ENCODE measurements at regions not wholly inside any gene's neighbourhood (a gene's known extent, or its start where the extent isn't known, plus 50 kb on each side); places are given as distances from the start of the nearest gene placed in this dataset.
"Not testable (repeated sequence)": the region's sequence is repeated elsewhere in the genome, so short reads cannot be mapped to it uniquely, and the experiment has no call there.

DNA sequence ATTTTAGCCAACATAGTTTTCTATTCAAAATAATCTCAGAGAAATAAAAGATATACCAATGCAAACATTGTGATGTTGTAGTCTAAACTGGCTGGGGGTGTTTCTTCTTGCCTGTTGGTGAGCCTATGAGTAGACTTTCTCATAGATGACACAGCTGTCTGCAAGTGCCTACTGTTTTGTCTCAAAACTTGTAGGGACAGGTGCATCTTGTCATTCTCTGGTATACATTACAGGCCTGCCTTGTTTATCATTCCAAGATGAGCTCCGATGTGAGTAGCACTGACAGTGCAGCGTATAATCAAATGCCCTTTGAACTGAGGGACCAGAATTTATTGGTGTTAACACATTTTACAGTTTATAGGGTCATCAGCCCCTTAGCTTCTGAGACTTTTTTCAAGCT lies 353.8 kb downstream of the PRDM5 start:
- no peaks in the 10 kb centered on the region for H3K36me3 ChIP-seq (ENCODE audit: control insufficient read depth in 2 of 2, insufficient read depth in 2 of 2, low read length in 2 of 2)
- no peak overlapping the region for H3K9ac ChIP-seq (ENCODE audit: low read depth in 1 of 2, low read length in 2 of 2)
- no peaks in the 10 kb centered on the region for H3K9me3 ChIP-seq (ENCODE audit: control insufficient read depth in 2 of 2, low read length in 2 of 2)

DNA sequence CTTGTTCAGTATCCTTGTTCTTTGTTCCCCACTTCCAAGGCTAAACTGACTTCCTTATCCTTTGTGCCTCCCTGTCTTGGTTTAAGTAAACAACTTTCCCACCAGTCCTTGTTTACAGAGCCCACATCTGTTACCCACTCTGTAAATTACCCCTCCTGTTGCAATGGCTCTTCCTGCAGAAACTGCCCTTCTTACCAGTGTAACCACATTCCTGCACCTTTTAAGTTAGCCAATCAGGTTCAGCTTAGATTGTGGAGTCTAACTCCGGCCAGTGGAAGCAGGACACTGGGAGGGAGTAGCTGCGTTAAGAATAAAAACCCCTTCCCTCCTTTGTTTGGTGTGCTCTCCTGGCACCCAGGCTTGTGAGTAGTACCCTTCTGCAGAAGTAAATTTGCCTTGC lies 360.9 kb downstream of the PRDM5 start:
- Histone ChIP-seq H3K27ac (ENCODE audit: low read depth in 2 of 2, low read length in 2 of 2) (no peak overlapping the region), H3K27me3 (ENCODE audit: control insufficient read depth in 2 of 2, insufficient read depth in 2 of 2, low read length in 2 of 2) (no peaks in the 10 kb centered on the region), H3K9me3 (ENCODE audit: control insufficient read depth in 2 of 2, low read length in 2 of 2) (peaks cover 0 to 3% of the 10 kb centered on the region in 2 donors), H3K9ac (ENCODE audit: low read depth in 1 of 2, low read length in 2 of 2) (no peak overlapping the region), H3K4me1 (ENCODE audit: control insufficient read depth in 2 of 2, insufficient read depth in 2 of 2, low read length in 2 of 2) (no peaks in the 10 kb centered on the region), H3K4me3 (ENCODE audit: low read length in 2 of 2) (no peak overlapping the region), H3K36me3 (ENCODE audit: control insufficient read depth in 2 of 2, insufficient read depth in 2 of 2, low read length in 2 of 2) (no peaks in the 10 kb centered on the region)

More for the DNA sequence above, 353.8 kb downstream of the PRDM5 start:
- no peaks in the 10 kb centered on the region for H3K4me1 ChIP-seq (ENCODE audit: control insufficient read depth in 2 of 2, insufficient read depth in 2 of 2, low read length in 2 of 2)
- no peak overlapping the region for H3K27ac ChIP-seq (ENCODE audit: low read depth in 2 of 2, low read length in 2 of 2)
- H3K27me3 ChIP-seq (ENCODE audit: control insufficient read depth in 2 of 2, insufficient read depth in 2 of 2, low read length in 2 of 2): no peaks in the 10 kb centered on the region
- no peak overlapping the region for H3K4me3 ChIP-seq (ENCODE audit: low read length in 2 of 2)

GRCh38 chr4:120557372-120557771 lies 365.2 kb downstream of the PRDM5 start:
- H3K27me3 ChIP-seq (ENCODE audit: control insufficient read depth in 2 of 2, insufficient read depth in 2 of 2, low read length in 2 of 2): no peaks in the 10 kb centered on the region
- H3K27ac ChIP-seq (ENCODE audit: low read depth in 2 of 2, low read length in 2 of 2): no peak overlapping the region
- no peak overlapping the region for H3K9ac ChIP-seq (ENCODE audit: low read depth in 1 of 2, low read length in 2 of 2)
- H3K4me3 ChIP-seq (ENCODE audit: low read length in 2 of 2): no peak overlapping the region
- H3K4me1 ChIP-seq (ENCODE audit: control insufficient read depth in 2 of 2, insufficient read depth in 2 of 2, low read length in 2 of 2): no peaks in the 10 kb centered on the region
- peaks cover 0 to 3% of the 10 kb centered on the region in 2 donors for H3K9me3 ChIP-seq (ENCODE audit: control insufficient read depth in 2 of 2, low read length in 2 of 2)
- no peaks in the 10 kb centered on the region for H3K36me3 ChIP-seq (ENCODE audit: control insufficient read depth in 2 of 2, insufficient read depth in 2 of 2, low read length in 2 of 2)

- no peaks in the 10 kb centered on the region for H3K4me1 ChIP-seq (ENCODE audit: control insufficient read depth in 2 of 2, insufficient read depth in 2 of 2, low read length in 2 of 2)
- H3K9me3 ChIP-seq (ENCODE audit: control insufficient read depth in 2 of 2, low read length in 2 of 2): no peaks in the 10 kb centered on the region
- no peak overlapping the region for H3K27ac ChIP-seq (ENCODE audit: low read depth in 2 of 2, low read length in 2 of 2)
- H3K9ac ChIP-seq (ENCODE audit: low read depth in 1 of 2, low read length in 2 of 2): no peak overlapping the region
- no peak overlapping the region for H3K4me3 ChIP-seq (ENCODE audit: low read length in 2 of 2)
- no peaks in the 10 kb centered on the region for H3K27me3 ChIP-seq (ENCODE audit: control insufficient read depth in 2 of 2, insufficient read depth in 2 of 2, low read length in 2 of 2)
- no peaks in the 10 kb centered on the region for H3K36me3 ChIP-seq (ENCODE audit: control insufficient read depth in 2 of 2, insufficient read depth in 2 of 2, low read length in 2 of 2)
Observed at GRCh38 chr4:120555058-120555457, 367.5 kb downstream of the PRDM5 start.

- H3K9ac ChIP-seq (ENCODE audit: low read depth in 1 of 2, low read length in 2 of 2): no peak overlapping the region
- H3K36me3 ChIP-seq (ENCODE audit: control insufficient read depth in 2 of 2, insufficient read depth in 2 of 2, low read length in 2 of 2): no peaks in the 10 kb centered on the region
- no peak overlapping the region for H3K27ac ChIP-seq (ENCODE audit: low read depth in 2 of 2, low read length in 2 of 2)
Observed at GRCh38 chr4:120554086-120554485, 368.4 kb downstream of the PRDM5 start.

GRCh38 chr4:120550624-120551220 lies 371.8 kb downstream of the PRDM5 start:
- not testable (repeated sequence) for H3K27me3 ChIP-seq (ENCODE audit: control insufficient read depth in 2 of 2, insufficient read depth in 2 of 2, low read length in 2 of 2); H3K36me3 ChIP-seq (ENCODE audit: control insufficient read depth in 2 of 2, insufficient read depth in 2 of 2, low read length in 2 of 2); H3K9ac ChIP-seq (ENCODE audit: low read depth in 1 of 2, low read length in 2 of 2); H3K9me3 ChIP-seq (ENCODE audit: control insufficient read depth in 2 of 2, low read length in 2 of 2); H3K4me1 ChIP-seq (ENCODE audit: control insufficient read depth in 2 of 2, insufficient read depth in 2 of 2, low read length in 2 of 2); H3K4me3 ChIP-seq (ENCODE audit: low read length in 2 of 2); H3K27ac ChIP-seq (ENCODE audit: low read depth in 2 of 2, low read length in 2 of 2)

More at GRCh38 chr4:120554086-120554485, 368.4 kb downstream of the PRDM5 start:
- Histone ChIP-seq H3K4me3 (ENCODE audit: low read length in 2 of 2) (no peak overlapping the region), H3K9me3 (ENCODE audit: control insufficient read depth in 2 of 2, low read length in 2 of 2) (no peaks in the 10 kb centered on the region), H3K27me3 (ENCODE audit: control insufficient read depth in 2 of 2, insufficient read depth in 2 of 2, low read length in 2 of 2) (no peaks in the 10 kb centered on the region), H3K4me1 (ENCODE audit: control insufficient read depth in 2 of 2, insufficient read depth in 2 of 2, low read length in 2 of 2) (no peaks in the 10 kb centered on the region)

GRCh38 chr4:120549011-120549570 lies 373.4 kb downstream of the PRDM5 start:
- Histone ChIP-seq H3K9ac (ENCODE audit: low read depth in 1 of 2, low read length in 2 of 2) (no peak overlapping the region), H3K4me3 (ENCODE audit: low read length in 2 of 2) (no peak overlapping the region), H3K4me1 (ENCODE audit: control insufficient read depth in 2 of 2, insufficient read depth in 2 of 2, low read length in 2 of 2) (no peaks in the 10 kb centered on the region), H3K36me3 (ENCODE audit: control insufficient read depth in 2 of 2, insufficient read depth in 2 of 2, low read length in 2 of 2) (no peaks in the 10 kb centered on the region), H3K27ac (ENCODE audit: low read depth in 2 of 2, low read length in 2 of 2) (no peak overlapping the region), H3K27me3 (ENCODE audit: control insufficient read depth in 2 of 2, insufficient read depth in 2 of 2, low read length in 2 of 2) (no peaks in the 10 kb centered on the region), H3K9me3 (ENCODE audit: control insufficient read depth in 2 of 2, low read length in 2 of 2) (no peaks in the 10 kb centered on the region)

DNA sequence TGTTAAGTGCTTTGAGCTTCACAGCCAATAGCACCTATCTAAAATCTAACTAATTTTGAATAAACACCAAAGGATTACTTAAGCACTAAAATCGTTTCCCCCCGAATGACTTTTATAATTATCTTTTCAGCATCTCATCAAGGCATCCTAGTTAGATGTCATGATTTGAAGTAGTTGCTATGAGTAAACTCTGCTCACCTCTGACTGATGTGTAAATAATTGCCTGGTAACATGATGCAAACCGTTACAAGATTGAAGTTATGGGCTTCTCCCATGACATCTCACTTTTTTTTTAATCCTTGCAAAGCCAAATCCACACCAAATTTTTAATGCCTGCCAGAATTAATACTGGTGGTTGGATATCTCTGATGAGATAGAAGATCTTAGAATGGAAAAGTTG lies 377.1 kb downstream of the PRDM5 start:
- Histone ChIP-seq H3K9ac (ENCODE audit: low read depth in 1 of 2, low read length in 2 of 2) (no peak overlapping the region), H3K4me1 (ENCODE audit: control insufficient read depth in 2 of 2, insufficient read depth in 2 of 2, low read length in 2 of 2) (no peaks in the 10 kb centered on the region), H3K27me3 (ENCODE audit: control insufficient read depth in 2 of 2, insufficient read depth in 2 of 2, low read length in 2 of 2) (no peaks in the 10 kb centered on the region), H3K9me3 (ENCODE audit: control insufficient read depth in 2 of 2, low read length in 2 of 2) (no peaks in the 10 kb centered on the region), H3K4me3 (ENCODE audit: low read length in 2 of 2) (no peak overlapping the region), H3K27ac (ENCODE audit: low read depth in 2 of 2, low read length in 2 of 2) (no peak overlapping the region), H3K36me3 (ENCODE audit: control insufficient read depth in 2 of 2, insufficient read depth in 2 of 2, low read length in 2 of 2) (no peaks in the 10 kb centered on the region)

- Histone ChIP-seq H3K4me3 (ENCODE audit: low read length in 2 of 2) (no peak overlapping the region), H3K27ac (ENCODE audit: low read depth in 2 of 2, low read length in 2 of 2) (no peak overlapping the region), H3K36me3 (ENCODE audit: control insufficient read depth in 2 of 2, insufficient read depth in 2 of 2, low read length in 2 of 2) (no peaks in the 10 kb centered on the region), H3K27me3 (ENCODE audit: control insufficient read depth in 2 of 2, insufficient read depth in 2 of 2, low read length in 2 of 2) (no peaks in the 10 kb centered on the region), H3K9me3 (ENCODE audit: control insufficient read depth in 2 of 2, low read length in 2 of 2) (no peaks in the 10 kb centered on the region), H3K9ac (ENCODE audit: low read depth in 1 of 2, low read length in 2 of 2) (no peak overlapping the region), H3K4me1 (ENCODE audit: control insufficient read depth in 2 of 2, insufficient read depth in 2 of 2, low read length in 2 of 2) (no peaks in the 10 kb centered on the region)
Observed at GRCh38 chr4:120544838-120545237, 377.7 kb downstream of the PRDM5 start.

DNA sequence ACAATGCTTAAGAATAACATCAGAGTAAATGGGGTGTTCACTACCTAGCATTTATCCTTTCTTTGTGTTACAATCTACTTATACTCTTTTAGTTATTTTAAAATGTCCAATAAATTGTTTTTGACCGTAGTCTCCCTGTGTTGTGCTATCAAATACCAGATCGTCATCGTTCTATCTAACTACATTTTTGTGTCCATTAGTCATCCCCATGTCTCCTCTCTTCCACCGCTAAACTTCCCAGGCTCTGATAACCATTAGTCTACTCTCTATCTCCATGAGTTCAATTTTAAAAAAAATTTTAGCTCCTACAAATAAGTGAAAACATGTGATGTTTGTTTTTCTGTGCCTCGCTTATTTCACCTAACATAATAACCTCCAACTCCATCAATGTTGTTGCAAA lies 381.9 kb downstream of the PRDM5 start:
- H3K27ac ChIP-seq (ENCODE audit: low read depth in 2 of 2, low read length in 2 of 2): no peak overlapping the region
- no peaks in the 10 kb centered on the region for H3K36me3 ChIP-seq (ENCODE audit: control insufficient read depth in 2 of 2, insufficient read depth in 2 of 2, low read length in 2 of 2)
- H3K9me3 ChIP-seq (ENCODE audit: control insufficient read depth in 2 of 2, low read length in 2 of 2): no peaks in the 10 kb centered on the region
- no peak overlapping the region for H3K4me3 ChIP-seq (ENCODE audit: low read length in 2 of 2)
- no peak overlapping the region for H3K9ac ChIP-seq (ENCODE audit: low read depth in 1 of 2, low read length in 2 of 2)
- H3K27me3 ChIP-seq (ENCODE audit: control insufficient read depth in 2 of 2, insufficient read depth in 2 of 2, low read length in 2 of 2): no peaks in the 10 kb centered on the region
- H3K4me1 ChIP-seq (ENCODE audit: control insufficient read depth in 2 of 2, insufficient read depth in 2 of 2, low read length in 2 of 2): no peaks in the 10 kb centered on the region

Data from mucosa of rectum (tissue), 2 donors.